Smooth muscle cell (in vitro differentiated cells): ENCODE measurements at regions not wholly inside any gene's neighbourhood (a gene's known extent, or its start where the extent isn't known, plus 50 kb on each side); places are given as distances from the start of the nearest gene placed in this dataset.

Experiments used
- DNase-seq: peaks from one replicate; lab custom pipeline; 2025; ENCODE audit not compliant: unreplicated experiment; lab: John Stamatoyannopoulos, UW
- H2AFZ ChIP-seq: fragments of 200-600 bp; sonication (generic); 2 replicates; pipeline ENCODE4 v1.6.0; 2016; ENCODE audit warnings: antibody characterized with exemption, low read depth, mild to moderate bottlenecking
- H3F3A ChIP-seq: fragments of 200-600 bp; sonication (generic); 2 replicates; pipeline ENCODE4 v1.6.0; 2017; ENCODE audit warnings: antibody characterized with exemption, low read depth
- H3K27ac ChIP-seq: fragments of 200-600 bp; sonication (generic); 2 replicates; pipeline ENCODE4 v1.5.1; 2016; ENCODE audit warnings: low read depth, mild to moderate bottlenecking
- H3K27me3 ChIP-seq: fragments of 200-600 bp; sonication (generic); 2 replicates; pipeline ENCODE4 v1.6.1; 2016; ENCODE audit warnings: low read depth, mild to moderate bottlenecking
- H3K36me3 ChIP-seq: fragments of 200-600 bp; sonication (generic); 2 replicates; pipeline ENCODE4 v1.5.1; 2016; ENCODE audit warnings: low read depth
- H3K4me1 ChIP-seq: fragments of 200-600 bp; sonication (generic); 2 replicates; pipeline ENCODE4 v1.5.1; 2016; ENCODE audit warnings: low read depth
- H3K4me2 ChIP-seq: fragments of 200-600 bp; sonication (generic); 2 replicates; pipeline ENCODE4 v1.6.0; 2016; ENCODE audit warnings: mild to moderate bottlenecking
- H3K4me3 ChIP-seq: fragments of 200-600 bp; sonication (generic); 2 replicates; pipeline ENCODE4 v1.5.1; 2016; ENCODE audit warnings: mild to moderate bottlenecking
- H3K79me2 ChIP-seq: fragments of 200-600 bp; sonication (generic); 2 replicates; pipeline ENCODE4 v1.6.0; 2016; ENCODE audit warnings: low read depth, mild to moderate bottlenecking
- H3K9ac ChIP-seq: fragments of 200-600 bp; sonication (generic); 2 replicates; pipeline ENCODE4 v1.6.0; 2016; ENCODE audit warnings: low read depth
- H3K9me3 ChIP-seq: fragments of 200-600 bp; sonication (generic); replicated peaks from 2 replicates; pipeline ENCODE4 v1.5.1; 2016; ENCODE audit warnings: low read depth
- H4K20me1 ChIP-seq: fragments of 200-600 bp; sonication (generic); 2 replicates; pipeline ENCODE4 v1.6.0; 2016; ENCODE audit warnings: low read depth
- WGBS: methylation state at CpG from one replicate; pipeline ENCODE4 v1.1.7; 2016; ENCODE audit warnings: low lambda C conversion rate; 5-methylcytosine and 5-hydroxymethylcytosine counted together
- TF ChIP-seq, protein P1 (sequence below): fragments of 200-600 bp; sonication (generic); IDR thresholded peaks from 2 replicates; pipeline ENCODE4 v1.5.1; 2017; ENCODE audit warnings: borderline replicate concordance, mild to moderate bottlenecking, antibody characterized with exemption; ENCODE audit not compliant: insufficient read depth, poor library complexity, severe bottlenecking

DNA sequence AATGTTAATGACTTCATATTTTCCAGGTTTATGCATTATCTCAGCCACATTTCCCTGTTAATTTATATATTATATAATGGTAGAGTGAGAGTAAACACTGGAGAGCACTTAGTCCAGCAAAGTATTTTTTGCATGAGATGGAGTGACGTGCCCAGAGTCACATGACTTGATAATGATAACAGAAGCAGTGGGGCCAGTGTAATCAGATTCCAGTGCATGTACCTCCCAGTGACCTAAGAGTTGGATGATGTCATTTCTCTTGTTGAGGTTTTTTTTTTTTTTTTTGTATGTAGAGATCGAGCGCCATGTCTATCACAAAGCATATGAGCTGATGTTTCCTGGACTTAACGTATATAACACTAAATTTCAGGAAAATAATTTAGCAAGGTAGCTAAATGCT is 375.3 kb downstream of the CNTN6 start:
- Histone ChIP-seq H3K27me3 (no peaks in the 10 kb centered on the region), H3K27ac (no peak overlapping the region), H3K4me1 (no peaks in the 10 kb centered on the region), H2AFZ (no peak overlapping the region), H3K79me2 (no peaks in the 10 kb centered on the region), H3K36me3 (no peaks in the 10 kb centered on the region), H3F3A (no peaks in the 10 kb centered on the region), H3K4me2 (no peak overlapping the region), H3K9ac (no peak overlapping the region), H3K9me3 (no peaks in the 10 kb centered on the region), H3K4me3 (no peak overlapping the region), H4K20me1 (no peaks in the 10 kb centered on the region)
- WGBS = 90% methylated on average over 4 of the region's 4 CpGs
- DNase-seq = no peak
- TF ChIP-seq, protein P1, sequence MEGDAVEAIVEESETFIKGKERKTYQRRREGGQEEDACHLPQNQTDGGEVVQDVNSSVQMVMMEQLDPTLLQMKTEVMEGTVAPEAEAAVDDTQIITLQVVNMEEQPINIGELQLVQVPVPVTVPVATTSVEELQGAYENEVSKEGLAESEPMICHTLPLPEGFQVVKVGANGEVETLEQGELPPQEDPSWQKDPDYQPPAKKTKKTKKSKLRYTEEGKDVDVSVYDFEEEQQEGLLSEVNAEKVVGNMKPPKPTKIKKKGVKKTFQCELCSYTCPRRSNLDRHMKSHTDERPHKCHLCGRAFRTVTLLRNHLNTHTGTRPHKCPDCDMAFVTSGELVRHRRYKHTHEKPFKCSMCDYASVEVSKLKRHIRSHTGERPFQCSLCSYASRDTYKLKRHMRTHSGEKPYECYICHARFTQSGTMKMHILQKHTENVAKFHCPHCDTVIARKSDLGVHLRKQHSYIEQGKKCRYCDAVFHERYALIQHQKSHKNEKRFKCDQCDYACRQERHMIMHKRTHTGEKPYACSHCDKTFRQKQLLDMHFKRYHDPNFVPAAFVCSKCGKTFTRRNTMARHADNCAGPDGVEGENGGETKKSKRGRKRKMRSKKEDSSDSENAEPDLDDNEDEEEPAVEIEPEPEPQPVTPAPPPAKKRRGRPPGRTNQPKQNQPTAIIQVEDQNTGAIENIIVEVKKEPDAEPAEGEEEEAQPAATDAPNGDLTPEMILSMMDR = no peak

- Histone ChIP-seq H3K9me3 (no peaks in the 10 kb centered on the region), H2AFZ (peak overlapping the region; percentile 63), H3K4me2 (no peak overlapping the region), H3K9ac (no peak overlapping the region), H4K20me1 (no peaks in the 10 kb centered on the region), H3K27ac (no peak overlapping the region), H3K79me2 (no peaks in the 10 kb centered on the region), H3K27me3 (no peaks in the 10 kb centered on the region), H3F3A (no peaks in the 10 kb centered on the region), H3K4me3 (no peak overlapping the region), H3K4me1 (no peaks in the 10 kb centered on the region), H3K36me3 (no peaks in the 10 kb centered on the region)
- WGBS = 91% methylated on average over 2 of the region's 2 CpGs
- TF ChIP-seq, protein P1 = no peak
- no peak for DNase-seq
Measured at GRCh38 chr3:1469248-1469647, 376.4 kb downstream of the CNTN6 start.

GRCh38 chr3:1469687-1470086 is 376.9 kb downstream of the CNTN6 start:
- Histone ChIP-seq H2AFZ (peak overlapping the region; percentile 63), H3K27ac (no peak overlapping the region), H3K4me2 (no peak overlapping the region), H3K9ac (no peak overlapping the region), H3K79me2 (no peaks in the 10 kb centered on the region), H4K20me1 (no peaks in the 10 kb centered on the region), H3K4me1 (no peaks in the 10 kb centered on the region), H3K4me3 (no peak overlapping the region), H3K27me3 (no peaks in the 10 kb centered on the region), H3K9me3 (no peaks in the 10 kb centered on the region), H3F3A (no peaks in the 10 kb centered on the region), H3K36me3 (no peaks in the 10 kb centered on the region)
- DNase-seq = no peak
- TF ChIP-seq, protein P1 = no peak
- WGBS = 83% methylated on average over 2 of the region's 2 CpGs

DNA sequence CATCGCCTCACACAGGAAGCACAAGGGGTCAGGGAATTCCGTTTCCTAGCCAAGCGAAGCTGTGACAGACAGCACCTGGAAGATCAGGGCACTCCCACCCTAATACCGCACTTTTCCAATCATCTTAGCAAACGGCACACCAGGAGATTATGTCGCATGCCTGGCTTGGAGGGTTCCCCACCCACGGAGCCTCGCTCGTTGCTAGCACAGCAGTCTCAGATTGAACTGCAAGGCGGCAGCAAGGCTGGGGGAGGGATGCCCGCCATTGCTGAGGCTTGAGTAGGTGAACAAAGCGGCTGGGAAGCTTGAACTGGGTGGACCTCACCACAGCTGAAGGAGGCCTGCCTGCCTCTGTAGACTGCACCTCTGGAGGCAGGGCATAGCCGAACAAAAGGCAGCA is 384.8 kb downstream of the CNTN6 start:
- Histone ChIP-seq H3K9me3 (no peaks in the 10 kb centered on the region), H4K20me1 (no peaks in the 10 kb centered on the region), H3K9ac (no peak overlapping the region), H3K27me3 (no peaks in the 10 kb centered on the region), H3F3A (no peaks in the 10 kb centered on the region), H2AFZ (no peak overlapping the region), H3K4me3 (no peak overlapping the region), H3K4me2 (no peak overlapping the region), H3K79me2 (no peaks in the 10 kb centered on the region), H3K27ac (no peak overlapping the region), H3K36me3 (no peaks in the 10 kb centered on the region), H3K4me1 (no peaks in the 10 kb centered on the region)
- no peak for DNase-seq
- 94% methylated on average over 13 of the region's 13 CpGs for WGBS
- TF ChIP-seq, protein P1 = no peak
